Neuron (in vitro differentiated cells): ENCODE measurements at regions not wholly inside any gene's neighbourhood (a gene's known extent, or its start where the extent isn't known, plus 50 kb on each side); places are given as distances from the start of the nearest gene placed in this dataset.

Experiments used
- H2AFZ ChIP-seq: one replicate; pipeline ENCODE4 v1.6.1; 2013; ENCODE audit warnings: low read depth, mild to moderate bottlenecking, inconsistent platforms, low read length, moderate library complexity
- H3K27me3 ChIP-seq: one replicate; pipeline ENCODE4 v1.6.1; 2013; ENCODE audit warnings: low read length; ENCODE audit not compliant: insufficient read depth
- H3K36me3 ChIP-seq: one replicate; pipeline ENCODE4 v1.6.1; 2013; ENCODE audit warnings: low read length; ENCODE audit not compliant: insufficient read depth
- H3K4me1 ChIP-seq: one replicate; pipeline ENCODE4 v1.6.1; 2013; ENCODE audit warnings: low read length; ENCODE audit not compliant: insufficient read depth
- H3K4me3 ChIP-seq: 2 replicates; pipeline ENCODE4 v1.5.1; 2013; ENCODE audit warnings: mild to moderate bottlenecking, low read length, moderate library complexity
- H3K9me3 ChIP-seq: one replicate; pipeline ENCODE4 v1.6.1; 2013; ENCODE audit warnings: low read length

- H3K36me3 ChIP-seq, result no peaks in the 10 kb centered on the region
- no peak overlapping the region for H3K4me3 ChIP-seq
- no peak overlapping the region for H2AFZ ChIP-seq
- H3K9me3 ChIP-seq, result no peaks in the 10 kb centered on the region
- H3K4me1 ChIP-seq, result no peaks in the 10 kb centered on the region
- H3K27me3 ChIP-seq, result no peaks in the 10 kb centered on the region
These were observed 412.0 kb upstream of the MAF start for GRCh38 chr16:80012586-80012985.

GRCh38 chr16:80009971-80010659, 409.6 kb upstream of the MAF start:
- H3K4me1 ChIP-seq, result peaks cover 8% of the 10 kb centered on the region

GRCh38 chr16:80008857-80009256, 408.3 kb upstream of the MAF start:
- H3K4me1 ChIP-seq, result peaks cover 8% of the 10 kb centered on the region
- H2AFZ ChIP-seq, result no peak overlapping the region
- H3K9me3 ChIP-seq, result no peaks in the 10 kb centered on the region
- no peaks in the 10 kb centered on the region for H3K36me3 ChIP-seq
- H3K4me3 ChIP-seq, result no peak overlapping the region
- H3K27me3 ChIP-seq, result no peaks in the 10 kb centered on the region

More at GRCh38 chr16:80009971-80010659, 409.6 kb upstream of the MAF start:
- Histone ChIP-seq H3K27me3 (no peaks in the 10 kb centered on the region), H2AFZ (no peak overlapping the region), H3K9me3 (no peaks in the 10 kb centered on the region), H3K4me3 (no peak overlapping the region), H3K36me3 (no peaks in the 10 kb centered on the region)

DNA sequence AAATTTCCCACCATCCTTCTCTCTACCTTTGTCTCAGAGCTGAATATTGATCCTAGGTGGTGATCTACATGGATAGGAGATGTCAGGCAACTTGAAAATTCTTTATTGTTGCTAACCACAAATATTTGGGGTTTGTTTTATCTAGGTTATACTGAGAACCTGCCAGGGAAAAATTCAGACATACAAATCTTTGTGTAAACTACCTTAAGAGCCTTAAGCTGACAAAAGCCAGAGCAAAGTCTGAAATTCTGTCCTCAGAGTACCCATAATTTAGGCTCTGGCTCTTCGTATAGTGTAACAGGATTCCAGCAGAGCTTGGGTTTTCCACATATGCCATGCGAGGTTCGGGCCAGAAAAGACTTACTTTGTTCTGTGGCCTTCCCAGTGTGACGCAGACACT, 406.7 kb upstream of the MAF start:
- Histone ChIP-seq H3K4me3 (no peak overlapping the region), H3K36me3 (no peaks in the 10 kb centered on the region), H3K27me3 (no peaks in the 10 kb centered on the region), H3K9me3 (no peaks in the 10 kb centered on the region), H3K4me1 (peaks cover 8% of the 10 kb centered on the region), H2AFZ (no peak overlapping the region)

DNA sequence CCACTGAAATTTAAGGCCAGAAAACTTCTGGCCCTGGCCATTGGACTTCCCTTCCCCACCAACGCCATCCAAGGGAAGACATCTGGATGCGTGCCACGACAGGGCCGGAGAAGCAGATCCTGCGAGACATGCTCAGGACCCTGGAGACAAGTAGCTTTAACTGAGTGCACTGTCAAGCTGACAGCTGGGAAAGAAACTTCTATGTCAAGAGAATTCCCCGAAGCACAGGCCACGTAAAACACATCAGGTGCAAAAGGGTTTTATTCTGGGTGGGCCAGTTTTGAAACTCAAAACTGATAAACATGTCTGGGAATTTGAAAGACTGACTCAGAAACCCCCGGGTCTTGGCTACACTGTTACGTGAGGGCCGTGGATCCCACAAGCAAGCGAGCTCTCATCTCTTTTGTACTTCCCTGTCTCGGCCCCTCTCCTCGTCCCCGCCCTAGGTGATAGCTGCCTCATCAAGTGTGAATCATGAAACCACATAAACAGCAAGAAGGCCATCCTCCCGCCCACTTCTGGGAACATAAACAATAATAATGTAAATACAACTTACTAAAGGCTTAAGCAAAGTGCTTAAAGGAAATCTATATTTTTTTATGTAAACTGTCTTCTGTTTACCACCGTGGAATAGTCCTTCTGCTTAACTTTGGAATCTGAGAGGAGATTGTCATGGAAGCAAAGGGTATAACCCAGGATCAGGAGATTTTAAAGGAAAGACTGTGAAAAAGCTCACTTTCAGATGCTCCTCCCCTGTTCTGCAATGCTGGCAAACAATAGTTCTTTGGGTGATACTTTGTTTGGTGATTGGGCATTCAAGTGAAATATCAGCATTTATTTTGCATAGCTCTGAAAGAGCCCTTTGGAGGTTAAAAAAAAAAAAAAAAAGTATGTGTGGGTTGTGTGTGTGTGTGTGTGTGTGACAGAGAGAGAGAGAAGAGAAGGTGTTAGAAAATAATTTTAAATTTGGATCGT, 406.0 kb upstream of the MAF start:
- no peak overlapping the region for H3K4me3 ChIP-seq
- no peaks in the 10 kb centered on the region for H3K36me3 ChIP-seq
- peaks cover 8% of the 10 kb centered on the region for H3K4me1 ChIP-seq
- no peaks in the 10 kb centered on the region for H3K9me3 ChIP-seq
- H3K27me3 ChIP-seq, result no peaks in the 10 kb centered on the region
- H2AFZ ChIP-seq, result no peak overlapping the region

- no peak overlapping the region for H3K4me3 ChIP-seq
- H3K36me3 ChIP-seq, result no peaks in the 10 kb centered on the region
- no peaks in the 10 kb centered on the region for H3K27me3 ChIP-seq
- H2AFZ ChIP-seq, result no peak overlapping the region
- H3K9me3 ChIP-seq, result no peaks in the 10 kb centered on the region
- H3K4me1 ChIP-seq, result peaks cover 8% of the 10 kb centered on the region
These were observed 403.6 kb upstream of the MAF start for GRCh38 chr16:80004113-80004512.

- no peaks in the 10 kb centered on the region for H3K9me3 ChIP-seq
- peaks cover 8% of the 10 kb centered on the region for H3K4me1 ChIP-seq
- no peaks in the 10 kb centered on the region for H3K27me3 ChIP-seq
- H2AFZ ChIP-seq, result no peak overlapping the region
- H3K4me3 ChIP-seq, result no peak overlapping the region
- no peaks in the 10 kb centered on the region for H3K36me3 ChIP-seq
These were observed 401.7 kb upstream of the MAF start for GRCh38 chr16:80002261-80002660.

DNA sequence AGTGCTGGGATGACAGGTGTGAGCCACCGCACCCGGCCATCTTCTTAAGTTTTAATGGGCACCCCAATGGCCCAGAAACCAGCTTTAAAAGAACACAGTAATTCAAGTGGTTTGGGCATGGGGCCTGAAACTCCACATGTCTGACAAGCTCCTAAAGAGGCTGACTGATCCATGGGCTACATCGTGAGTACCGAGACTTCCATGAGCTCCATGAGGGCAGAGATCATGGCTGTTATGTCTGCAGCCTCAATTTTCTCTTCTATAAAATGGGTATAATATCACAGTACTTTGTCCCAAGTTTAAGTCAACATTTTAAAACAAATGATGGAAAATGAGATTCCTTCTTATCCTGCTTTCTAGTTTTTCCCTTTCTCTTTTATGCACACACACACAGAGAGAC, 397.6 kb upstream of the MAF start:
- H3K9me3 ChIP-seq, result no peaks in the 10 kb centered on the region
- no peak overlapping the region for H3K4me3 ChIP-seq
- H3K4me1 ChIP-seq, result peaks cover 15% of the 10 kb centered on the region
- H3K27me3 ChIP-seq, result no peaks in the 10 kb centered on the region
- no peak overlapping the region for H2AFZ ChIP-seq
- no peaks in the 10 kb centered on the region for H3K36me3 ChIP-seq

DNA sequence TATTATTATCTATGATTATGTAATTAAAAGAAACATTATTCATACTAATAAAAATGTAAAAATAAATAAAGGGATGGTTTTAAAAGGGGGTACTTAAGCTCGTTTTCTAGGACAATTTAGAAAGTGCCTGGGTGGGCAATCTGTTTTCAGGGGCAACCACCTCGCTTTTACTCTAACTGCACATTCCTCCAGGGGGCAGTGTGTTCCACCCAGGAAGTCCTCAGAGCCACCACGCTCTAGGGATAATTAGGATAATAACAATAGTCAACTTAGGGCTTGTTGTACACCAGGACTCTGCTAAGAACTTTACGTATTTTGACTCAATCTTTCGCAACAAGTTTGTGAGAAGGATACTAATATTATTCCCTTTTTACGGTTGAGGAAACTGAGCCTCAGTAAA, 396.7 kb upstream of the MAF start:
- Histone ChIP-seq H3K9me3 (no peaks in the 10 kb centered on the region), H3K36me3 (no peaks in the 10 kb centered on the region), H2AFZ (no peak overlapping the region), H3K27me3 (no peaks in the 10 kb centered on the region), H3K4me3 (no peak overlapping the region), H3K4me1 (peaks cover 15% of the 10 kb centered on the region)

DNA sequence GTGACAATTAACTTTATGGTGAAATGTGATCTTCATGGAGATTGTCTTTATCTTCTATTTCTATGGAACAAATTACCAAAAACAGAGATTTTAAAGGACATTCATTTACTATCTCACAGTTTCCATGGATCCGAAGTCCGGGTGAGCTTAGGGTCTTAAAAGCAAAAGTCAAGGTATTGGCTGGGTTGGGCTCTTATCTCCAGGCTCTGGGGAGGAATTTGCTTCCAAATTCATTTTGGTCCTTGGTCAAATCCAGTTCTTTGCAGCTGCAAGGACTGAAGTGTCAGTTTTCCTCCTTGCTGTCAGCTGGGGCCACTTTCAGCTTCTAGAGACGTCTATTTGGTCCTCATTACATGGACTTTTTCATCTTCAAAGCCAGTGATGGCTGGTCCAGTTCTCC, 395.8 kb upstream of the MAF start:
- H3K4me3 ChIP-seq, result no peak overlapping the region
- no peaks in the 10 kb centered on the region for H3K27me3 ChIP-seq
- H3K9me3 ChIP-seq, result no peaks in the 10 kb centered on the region
- H2AFZ ChIP-seq, result no peak overlapping the region
- H3K4me1 ChIP-seq, result peaks cover 15% of the 10 kb centered on the region
- H3K36me3 ChIP-seq, result no peaks in the 10 kb centered on the region

DNA sequence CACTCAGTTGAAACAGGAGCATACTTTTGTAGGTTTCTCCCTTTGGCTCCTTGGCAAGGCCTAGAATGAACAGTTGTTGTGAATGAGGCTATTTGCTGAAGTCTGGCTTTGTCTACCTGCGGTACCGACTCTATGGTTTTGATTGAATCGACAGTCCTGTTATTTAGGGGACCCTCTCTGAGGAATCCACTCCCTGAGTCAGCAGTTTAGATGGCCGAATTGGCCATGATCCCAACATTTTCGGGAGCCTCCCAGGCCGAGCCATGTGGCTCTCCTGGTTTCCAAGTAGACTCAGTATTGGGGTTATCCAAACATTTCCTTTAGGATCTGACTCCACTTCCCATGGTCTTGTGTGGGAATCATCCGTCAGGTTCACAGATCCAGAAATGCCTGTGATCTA, 394.8 kb upstream of the MAF start:
- no peaks in the 10 kb centered on the region for H3K27me3 ChIP-seq
- no peaks in the 10 kb centered on the region for H3K9me3 ChIP-seq

GRCh38 chr16:79994418-79994817, 393.9 kb upstream of the MAF start:
- Histone ChIP-seq H3K4me3 (no peak overlapping the region), H3K27me3 (no peaks in the 10 kb centered on the region), H3K4me1 (peaks cover 15% of the 10 kb centered on the region), H3K36me3 (no peaks in the 10 kb centered on the region), H2AFZ (no peak overlapping the region), H3K9me3 (no peaks in the 10 kb centered on the region)

More for the DNA sequence above, 394.8 kb upstream of the MAF start:
- Histone ChIP-seq H3K36me3 (no peaks in the 10 kb centered on the region), H3K4me3 (no peak overlapping the region), H3K4me1 (peaks cover 15% of the 10 kb centered on the region), H2AFZ (no peak overlapping the region)

DNA sequence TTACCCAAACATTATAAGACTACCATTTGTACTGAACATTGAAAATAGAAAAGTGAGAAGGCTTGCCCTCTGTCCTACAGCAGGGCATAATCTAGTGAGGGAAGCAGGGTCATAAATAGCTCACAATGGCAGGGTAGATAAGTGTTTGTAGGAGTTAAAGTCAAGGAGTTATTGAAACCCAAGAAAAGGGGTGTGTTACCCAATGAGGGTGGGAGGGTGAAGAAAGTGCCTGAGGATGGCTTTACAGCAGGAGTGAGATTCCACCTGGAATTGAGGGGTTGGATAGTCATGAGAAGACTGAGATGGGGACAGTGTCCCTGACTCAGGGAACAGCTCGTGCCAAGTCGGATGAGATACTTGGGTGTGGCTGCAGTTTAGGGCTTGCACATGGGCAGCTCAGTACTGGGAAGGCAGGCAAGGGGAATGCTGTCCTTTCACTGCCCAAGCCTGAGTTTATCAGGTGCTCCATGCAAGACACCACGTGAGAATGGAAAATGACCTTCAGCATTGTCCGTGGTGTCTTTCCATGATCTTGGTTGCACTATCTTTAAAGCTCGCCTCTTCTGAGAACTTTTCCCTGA, 393.2 kb upstream of the MAF start:
- Histone ChIP-seq H3K9me3 (no peaks in the 10 kb centered on the region), H2AFZ (no peak overlapping the region), H3K4me1 (peaks cover 15% of the 10 kb centered on the region), H3K4me3 (no peak overlapping the region), H3K27me3 (no peaks in the 10 kb centered on the region), H3K36me3 (no peaks in the 10 kb centered on the region)
